GM21367 (cell line): ENCODE measurements at regions not wholly inside any gene's neighbourhood (a gene's known extent, or its start where the extent isn't known, plus 50 kb on each side); places are given as distances from the start of the nearest gene placed in this dataset.

Experiments used
- ATAC-seq: cut with Tn5 transposase; IDR thresholded peaks from one replicate; pipeline ENCODE4 v1.9.1; 2021; ENCODE audit not compliant: unreplicated experiment

DNA sequence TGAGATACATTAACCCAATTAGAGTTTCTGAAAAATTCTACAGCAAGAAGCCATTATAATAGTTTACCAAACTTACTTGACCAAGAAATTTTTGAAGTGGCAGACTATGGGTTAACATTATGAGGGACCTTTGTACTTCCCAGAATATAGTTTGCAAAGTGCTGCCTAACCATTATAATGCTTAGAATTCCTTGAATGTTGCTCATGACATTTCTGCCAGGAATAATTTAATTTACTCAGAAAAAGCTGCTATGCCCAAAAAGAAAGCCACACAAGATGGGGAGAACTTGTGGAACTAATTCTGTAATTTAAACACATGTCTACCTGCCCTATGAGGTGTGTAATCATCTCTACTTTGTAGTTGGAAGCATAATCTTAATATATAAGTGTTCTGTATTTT lies 58.1 kb upstream of the MYCBP2 start:
- no peak for ATAC-seq

- no peak for ATAC-seq
Measured at GRCh38 chr13:77383097-77383496, 56.2 kb upstream of the MYCBP2 start.

GRCh38 chr13:77381059-77381458 lies 54.2 kb upstream of the MYCBP2 start:
- ATAC-seq = no peak

DNA sequence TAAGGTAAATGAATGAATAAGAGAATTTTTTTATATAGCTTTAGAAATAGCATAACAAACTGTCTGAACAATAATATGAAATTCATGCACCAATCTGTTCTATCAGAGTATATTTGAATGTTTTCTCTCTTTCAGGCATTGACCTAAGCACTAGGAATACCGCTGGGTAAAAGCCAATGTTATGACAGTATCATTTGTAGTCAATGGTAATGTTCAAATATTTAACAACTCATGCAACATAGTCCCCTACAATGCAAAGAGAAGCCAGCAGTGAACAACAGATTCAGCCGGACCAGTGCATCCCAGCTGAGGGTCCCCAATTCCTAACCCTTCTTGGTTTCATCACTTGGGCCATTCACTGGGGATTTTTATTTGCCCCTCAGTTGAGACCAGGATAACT lies 52.6 kb upstream of the MYCBP2 start:
- ATAC-seq = no peak

DNA sequence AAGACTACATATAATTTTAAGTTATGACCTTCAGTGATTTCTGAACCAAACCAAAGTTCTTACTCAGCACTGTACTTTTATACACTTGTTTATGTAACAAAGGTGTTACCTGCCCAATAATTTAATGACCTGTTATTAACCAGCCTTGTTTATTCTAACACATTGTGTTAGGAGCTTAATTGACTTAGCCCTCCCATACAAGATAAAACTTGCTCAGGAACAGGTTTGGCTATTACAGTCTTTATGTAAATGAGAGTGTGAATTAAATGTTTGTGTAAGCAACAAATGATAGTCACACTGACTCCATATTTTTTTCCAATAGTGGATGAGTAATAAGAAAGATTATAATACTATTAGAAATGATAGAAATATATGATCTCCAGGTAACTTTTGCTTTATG lies 51.8 kb upstream of the MYCBP2 start:
- ATAC-seq = no peak

GRCh38 chr13:77377016-77377415 lies 50.1 kb upstream of the MYCBP2 start:
- ATAC-seq = no peak
